PC-9 (cell line): ENCODE measurements at regions not wholly inside any gene's neighbourhood (a gene's known extent, or its start where the extent isn't known, plus 50 kb on each side); places are given as distances from the start of the nearest gene placed in this dataset.
"Not testable (repeated sequence)": the region's sequence is repeated elsewhere in the genome, so short reads cannot be mapped to it uniquely, and the experiment has no call there.

Source experiments
- BruUV-seq: library from RNA; stranded (reverse); fragments of 400-500 nt; replicated peaks from 2 replicates; lab custom pipeline; 2021; lab: Mats Ljungman, UMichigan
- CTCF ChIA-PET: fragments of 300-600 bp; sonication (Branson Sonifier 250); formaldehyde crosslinking; loops from one replicate; lab custom pipeline; 2022; ENCODE audit warnings: antibody characterized with exemption; lab: Charles Lee
- POLR2A ChIA-PET: fragments of 300-600 bp; sonication (Branson Sonifier 250); formaldehyde crosslinking; loops from one replicate; lab custom pipeline; 2022; ENCODE audit warnings: antibody characterized with exemption; ENCODE audit not compliant: unreplicated experiment; lab: Charles Lee
- DNase-seq, 2 experiments: peaks; one replicate each; pipeline versions ENCODE4 v3.0.0 to v3.0.0-alpha.2; 2015 to 2022; ENCODE audit warnings: mixed read lengths in 1 of 2
- H2AFZ ChIP-seq: fragments of 200-600 bp; sonication (generic); 2 replicates; pipeline ENCODE4 v1.8.1; 2017; ENCODE audit warnings: antibody characterized with exemption
- H3F3A ChIP-seq: fragments of 200-600 bp; sonication (generic); 2 replicates; pipeline ENCODE4 v1.8.1; 2017; ENCODE audit warnings: antibody characterized with exemption, mild to moderate bottlenecking, low read depth; ENCODE audit not compliant: insufficient read depth
- H3K27ac ChIP-seq: fragments of 200-600 bp; sonication (generic); 2 replicates; pipeline ENCODE4 v1.6.1; 2016; ENCODE audit warnings: mixed run types
- H3K27me3 ChIP-seq: fragments of 200-600 bp; sonication (generic); 2 replicates; pipeline ENCODE4 v1.6.1; 2016; ENCODE audit warnings: low read depth, mixed run types; ENCODE audit not compliant: insufficient read depth
- H3K36me3 ChIP-seq: fragments of 200-600 bp; sonication (generic); 2 replicates; pipeline ENCODE4 v1.6.1; 2016; ENCODE audit warnings: low read depth, mixed run types
- H3K4me1 ChIP-seq: fragments of 200-600 bp; sonication (generic); replicated peaks from 2 replicates; pipeline ENCODE4 v1.6.1; 2016; ENCODE audit warnings: mixed run types; ENCODE audit not compliant: insufficient read depth
- H3K4me2 ChIP-seq: fragments of 200-600 bp; sonication (generic); 2 replicates; pipeline ENCODE4 v1.6.1; 2017; ENCODE audit warnings: mixed run types
- H3K4me3 ChIP-seq: fragments of 200-600 bp; sonication (generic); 2 replicates; pipeline ENCODE4 v1.6.1; 2016; ENCODE audit warnings: mixed run types
- H3K79me2 ChIP-seq: fragments of 200-600 bp; sonication (generic); 2 replicates; pipeline ENCODE4 v1.6.1; 2017; ENCODE audit warnings: low read depth, mixed run types
- H3K9me2 ChIP-seq: fragments of 200-600 bp; sonication (generic); 2 replicates; pipeline ENCODE4 v1.8.1; 2017; ENCODE audit warnings: mild to moderate bottlenecking; ENCODE audit not compliant: insufficient read depth
- H3K9me3 ChIP-seq: fragments of 200-600 bp; sonication (generic); 2 replicates; pipeline ENCODE4 v1.8.1; 2016; ENCODE audit warnings: low read depth; ENCODE audit not compliant: insufficient read depth
- H4K20me1 ChIP-seq: fragments of 200-600 bp; sonication (generic); 2 replicates; pipeline ENCODE4 v1.8.1; 2017; ENCODE audit not compliant: insufficient read depth
- EZH2 ChIP-seq: fragments of 200-600 bp; sonication (generic); IDR thresholded peaks from 2 replicates; pipeline ENCODE4 v1.8.0; 2017; ENCODE audit warnings: antibody characterized with exemption, low read depth
- intact Hi-C: fragments of 100-400 bp; cut with micrococcal nuclease; formaldehyde crosslinking; loops from one replicate; pipeline ENCODE4 v1.10.0; 2022; ENCODE audit not compliant: unreplicated experiment
- TF ChIP-seq, protein P1 (sequence below): fragments of 200-600 bp; sonication (generic); conservative IDR thresholded peaks from 2 replicates; pipeline ENCODE4 v1.6.1; 2017; ENCODE audit warnings: mixed run types, antibody characterized with exemption, mild to moderate bottlenecking, moderate library complexity

GRCh38 chr11:89545691-89546090 lies 54.5 kb upstream of the NOX4 start:
- Histone ChIP-seq H3K9me3 (no peaks in the 10 kb centered on the region), H4K20me1 (no peaks in the 10 kb centered on the region), H3K27me3 (no peaks in the 10 kb centered on the region), H3K27ac (no peak overlapping the region), H3K4me1 (no peaks in the 10 kb centered on the region), H3K4me3 (no peak overlapping the region), H3K9me2 (no peaks in the 10 kb centered on the region), H3F3A (no peaks in the 10 kb centered on the region), H3K4me2 (no peak overlapping the region), H3K36me3 (no peaks in the 10 kb centered on the region), H2AFZ (no peak overlapping the region), H3K79me2 (no peaks in the 10 kb centered on the region)
- no peak for DNase-seq
- TF ChIP-seq, protein P1, sequence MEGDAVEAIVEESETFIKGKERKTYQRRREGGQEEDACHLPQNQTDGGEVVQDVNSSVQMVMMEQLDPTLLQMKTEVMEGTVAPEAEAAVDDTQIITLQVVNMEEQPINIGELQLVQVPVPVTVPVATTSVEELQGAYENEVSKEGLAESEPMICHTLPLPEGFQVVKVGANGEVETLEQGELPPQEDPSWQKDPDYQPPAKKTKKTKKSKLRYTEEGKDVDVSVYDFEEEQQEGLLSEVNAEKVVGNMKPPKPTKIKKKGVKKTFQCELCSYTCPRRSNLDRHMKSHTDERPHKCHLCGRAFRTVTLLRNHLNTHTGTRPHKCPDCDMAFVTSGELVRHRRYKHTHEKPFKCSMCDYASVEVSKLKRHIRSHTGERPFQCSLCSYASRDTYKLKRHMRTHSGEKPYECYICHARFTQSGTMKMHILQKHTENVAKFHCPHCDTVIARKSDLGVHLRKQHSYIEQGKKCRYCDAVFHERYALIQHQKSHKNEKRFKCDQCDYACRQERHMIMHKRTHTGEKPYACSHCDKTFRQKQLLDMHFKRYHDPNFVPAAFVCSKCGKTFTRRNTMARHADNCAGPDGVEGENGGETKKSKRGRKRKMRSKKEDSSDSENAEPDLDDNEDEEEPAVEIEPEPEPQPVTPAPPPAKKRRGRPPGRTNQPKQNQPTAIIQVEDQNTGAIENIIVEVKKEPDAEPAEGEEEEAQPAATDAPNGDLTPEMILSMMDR = no peak
- no peak for TF ChIP-seq EZH2
- no TSS peak for BruUV-seq
- ChIA-PET POLR2A (no interaction called here), CTCF (no interaction called here)
- intact Hi-C loops = no loop called here

DNA sequence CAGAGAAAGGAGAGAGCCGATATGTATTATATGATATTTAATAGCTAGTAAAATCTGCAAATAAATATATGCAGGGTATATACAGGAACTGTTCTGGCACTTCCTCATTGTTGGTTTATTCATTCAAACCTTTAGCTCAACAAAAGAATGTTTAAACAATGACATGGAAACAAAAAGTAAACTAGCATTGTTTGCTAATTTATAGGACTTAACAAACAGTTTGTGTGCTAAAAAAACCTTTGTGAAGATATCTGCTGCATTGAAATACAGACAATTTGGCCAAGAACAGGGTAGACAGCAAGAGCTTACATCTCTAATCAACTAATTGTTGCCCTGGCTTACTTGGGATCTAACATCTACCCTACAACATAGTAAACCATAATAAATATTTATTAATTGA lies 64.6 kb upstream of the NOX4 start:
- H3K4me3 ChIP-seq, H3K27ac ChIP-seq, H3K9me2 ChIP-seq, H3K27me3 ChIP-seq, H3F3A ChIP-seq, H2AFZ ChIP-seq, POLR2A ChIA-PET, BruUV-seq, H3K9me3 ChIP-seq, H3K4me1 ChIP-seq, H3K79me2 ChIP-seq, intact Hi-C loops, H4K20me1 ChIP-seq, DNase-seq, H3K36me3 ChIP-seq, H3K4me2 ChIP-seq, CTCF ChIA-PET: not testable (repeated sequence)

GRCh38 chr11:89556731-89557707 lies 65.8 kb upstream of the NOX4 start:
- intact Hi-C loops, CTCF ChIA-PET, H3K9me3 ChIP-seq, H4K20me1 ChIP-seq, H2AFZ ChIP-seq, BruUV-seq, H3K4me1 ChIP-seq, POLR2A ChIA-PET, H3K79me2 ChIP-seq, H3F3A ChIP-seq, H3K4me2 ChIP-seq, H3K27ac ChIP-seq, H3K27me3 ChIP-seq, H3K36me3 ChIP-seq, H3K9me2 ChIP-seq, H3K4me3 ChIP-seq: not testable (repeated sequence)
- peak in 1 of 2 experiments; percentile 51 for DNase-seq

DNA sequence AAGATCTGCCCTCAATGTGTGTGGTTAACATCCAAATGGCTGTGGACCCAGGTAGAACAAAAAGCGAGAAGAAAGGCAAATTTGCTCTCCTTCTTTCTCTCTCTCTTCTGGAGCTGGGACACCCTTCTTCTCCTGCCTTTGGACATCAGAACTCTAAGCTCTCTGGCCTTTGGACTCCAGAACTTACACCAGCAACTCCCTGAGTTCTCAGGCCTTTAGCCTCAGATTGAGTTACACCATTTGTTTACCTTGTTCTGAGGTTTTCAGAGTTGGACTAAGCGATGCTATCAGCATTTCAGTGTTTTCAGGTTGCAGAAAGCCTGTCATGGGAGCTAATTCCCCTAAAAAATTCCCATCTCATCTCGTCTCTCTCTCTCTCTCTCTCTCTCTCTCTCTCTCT lies 69.4 kb upstream of the NOX4 start:
- H3K4me2 ChIP-seq, H3F3A ChIP-seq, H3K79me2 ChIP-seq, H3K27me3 ChIP-seq, H3K36me3 ChIP-seq, CTCF ChIA-PET, H4K20me1 ChIP-seq, H3K4me3 ChIP-seq, intact Hi-C loops, H3K4me1 ChIP-seq, POLR2A ChIA-PET, DNase-seq, H3K27ac ChIP-seq, H3K9me3 ChIP-seq, H3K9me2 ChIP-seq, BruUV-seq, H2AFZ ChIP-seq: not testable (repeated sequence)

- H3K36me3 ChIP-seq, intact Hi-C loops, H2AFZ ChIP-seq, POLR2A ChIA-PET, H3K4me3 ChIP-seq, H3F3A ChIP-seq, H3K4me2 ChIP-seq, DNase-seq, H3K79me2 ChIP-seq, H3K9me3 ChIP-seq, H3K27me3 ChIP-seq, H3K4me1 ChIP-seq, CTCF ChIA-PET, H3K9me2 ChIP-seq, BruUV-seq, H4K20me1 ChIP-seq, H3K27ac ChIP-seq: not testable (repeated sequence)
Measured at GRCh38 chr11:89562731-89563130, 71.6 kb upstream of the NOX4 start.
